Right ventricle myocardium inferior (tissue), 1 donor: ENCODE measurements at regions not wholly inside any gene's neighbourhood (a gene's known extent, or its start where the extent isn't known, plus 50 kb on each side); places are given as distances from the start of the nearest gene placed in this dataset.

Experiments
- ATAC-seq: fragments of 200-7000 bp; cut with Tn5 transposase; one replicate; pipeline ENCODE4 v1.9.1; 2020; ENCODE audit warnings: mild to moderate bottlenecking, moderate library complexity
- DNase-seq: peaks from one replicate; pipeline ENCODE4 v3.0.0; 2021; ENCODE audit errors: missing footprints
- intact Hi-C: fragments of 100-400 bp; cut with DNase I; formaldehyde crosslinking; loops from one replicate; pipeline ENCODE4 v1.11.0; 2022
- donor health status: DM: no; HTN: yes; CAD: no; lungs with severe emphysema.

GRCh38 chr3:144185276-144185675 lies 213.7 kb downstream of the DIPK2A start:
- ATAC-seq, result no peak
- intact Hi-C loops, result no loop called here

GRCh38 chr3:144187531-144188210 lies 216.0 kb downstream of the DIPK2A start:
- ATAC-seq, result no peak
- DNase-seq, result no peak
- intact Hi-C loops, result no loop called here

More at GRCh38 chr3:144185276-144185675, 213.7 kb downstream of the DIPK2A start:
- no peak for DNase-seq

GRCh38 chr3:144189044-144189443 lies 217.4 kb downstream of the DIPK2A start:
- no peak for ATAC-seq

GRCh38 chr3:144197116-144197515 lies 225.5 kb downstream of the DIPK2A start:
- intact Hi-C loops, result no loop called here
- DNase-seq, result no peak

More at GRCh38 chr3:144189044-144189443, 217.4 kb downstream of the DIPK2A start:
- intact Hi-C loops, result no loop called here
- no peak for DNase-seq

GRCh38 chr3:144197582-144197981 lies 226.0 kb downstream of the DIPK2A start:
- intact Hi-C loops, result no loop called here
- ATAC-seq (no peak), DNase-seq (no peak)

More at GRCh38 chr3:144197116-144197515, 225.5 kb downstream of the DIPK2A start:
- ATAC-seq, result no peak

GRCh38 chr3:144200004-144200403 lies 228.4 kb downstream of the DIPK2A start:
- DNase-seq (no peak), ATAC-seq (no peak)
- intact Hi-C loops, result no loop called here

GRCh38 chr3:144200466-144200865 lies 228.8 kb downstream of the DIPK2A start:
- intact Hi-C loops, result no loop called here
- ATAC-seq, result no peak
- no peak for DNase-seq

- DNase-seq, result no peak
- ATAC-seq, result no peak
- intact Hi-C loops, result no loop called here
Observed at GRCh38 chr3:144221761-144222160, 250.1 kb downstream of the DIPK2A start.

- intact Hi-C loops, result no loop called here
- DNase-seq (no peak), ATAC-seq (no peak)
Observed at GRCh38 chr3:144229330-144229729, 257.7 kb downstream of the DIPK2A start.

- DNase-seq (no peak), ATAC-seq (no peak)
- intact Hi-C loops, result no loop called here
Observed at GRCh38 chr3:144229953-144230352, 258.3 kb downstream of the DIPK2A start.

GRCh38 chr3:144235489-144235888 lies 263.9 kb downstream of the DIPK2A start:
- no peak for ATAC-seq
- DNase-seq, result no peak
- intact Hi-C loops, result no loop called here

- no peak for DNase-seq
- no peak for ATAC-seq
- intact Hi-C loops, result no loop called here
Observed at GRCh38 chr3:144237351-144237750, 265.7 kb downstream of the DIPK2A start.

- ATAC-seq (no peak), DNase-seq (no peak)
- intact Hi-C loops, result no loop called here
Observed at GRCh38 chr3:144241404-144241803, 269.8 kb downstream of the DIPK2A start.

GRCh38 chr3:144242747-144243146 lies 271.1 kb downstream of the DIPK2A start:
- ATAC-seq (no peak), DNase-seq (no peak)
- intact Hi-C loops, result no loop called here

- DNase-seq, result no peak
- intact Hi-C loops, result no loop called here
- ATAC-seq, result no peak
Observed at GRCh38 chr3:144244662-144245061, 273.0 kb downstream of the DIPK2A start.

- intact Hi-C loops, result no loop called here
- ATAC-seq, result no peak
- no peak for DNase-seq
Observed at GRCh38 chr3:144252896-144253295, 281.3 kb downstream of the DIPK2A start.

- no peak for DNase-seq
- no peak for ATAC-seq
- intact Hi-C loops, result no loop called here
Observed at GRCh38 chr3:144257381-144257780, 285.8 kb downstream of the DIPK2A start.

- no peak for DNase-seq
- ATAC-seq, result no peak
Observed at GRCh38 chr3:144259267-144259666, 287.6 kb downstream of the DIPK2A start.

GRCh38 chr3:144263706-144264105 lies 292.1 kb downstream of the DIPK2A start:
- intact Hi-C loops, result no loop called here
- no peak for ATAC-seq
- no peak for DNase-seq

More at GRCh38 chr3:144259267-144259666, 287.6 kb downstream of the DIPK2A start:
- intact Hi-C loops, result no loop called here

GRCh38 chr3:144264350-144264749 lies 292.7 kb downstream of the DIPK2A start:
- DNase-seq (no peak), ATAC-seq (peak; percentile 82)
- intact Hi-C loops, result no loop called here

- intact Hi-C loops, result no loop called here
Observed at GRCh38 chr3:144264794-144265193, 293.2 kb downstream of the DIPK2A start.

More at GRCh38 chr3:144264794-144265193, 293.2 kb downstream of the DIPK2A start:
- ATAC-seq, result no peak
- no peak for DNase-seq
